ENCODE measurements at regions not wholly inside any gene's neighbourhood (a gene's known extent, or its start where the extent isn't known, plus 50 kb on each side); places are given as distances from the start of the nearest gene placed in this dataset.

GRCh38 chr10:110375121-110375520 lies 70.4 kb upstream of the SMNDC1 start:
- no peak for DNase-seq

GRCh38 chr10:110376021-110376766 lies 71.5 kb upstream of the SMNDC1 start:
- DNase-seq, result no peak

GRCh38 chr10:110376767-110377160 lies 72.0 kb upstream of the SMNDC1 start:
- DNase-seq, result no peak

GRCh38 chr10:110378006-110378405 lies 73.3 kb upstream of the SMNDC1 start:
- DNase-seq, result no peak

DNA sequence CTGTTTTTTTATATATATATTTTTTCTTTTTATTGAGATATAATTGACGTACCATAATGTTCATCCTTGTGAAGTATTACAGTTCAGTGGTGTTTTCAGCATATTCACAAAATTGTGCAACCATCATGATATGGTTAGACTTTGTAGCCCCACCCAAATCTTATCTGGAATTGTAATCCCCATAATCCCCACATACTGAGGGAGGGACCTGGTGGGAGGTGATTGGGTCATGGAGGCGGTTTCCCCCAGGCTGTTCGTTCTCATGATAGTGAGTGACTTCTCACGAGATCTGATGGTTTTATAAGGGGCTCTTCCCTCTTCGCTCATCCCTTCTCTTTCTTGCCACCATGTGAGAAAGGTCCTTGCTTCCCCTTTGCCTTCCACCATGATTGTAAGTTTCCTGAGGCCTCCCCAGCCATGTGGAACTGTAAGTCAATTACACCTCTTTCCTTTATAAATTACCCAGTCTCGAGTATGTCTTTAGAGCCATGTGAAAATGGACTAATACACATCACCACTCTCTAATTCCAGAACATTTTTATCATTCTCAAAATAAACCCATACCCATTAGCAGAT lies 73.9 kb upstream of the SMNDC1 start:
- DNase-seq, result no peak

DNA sequence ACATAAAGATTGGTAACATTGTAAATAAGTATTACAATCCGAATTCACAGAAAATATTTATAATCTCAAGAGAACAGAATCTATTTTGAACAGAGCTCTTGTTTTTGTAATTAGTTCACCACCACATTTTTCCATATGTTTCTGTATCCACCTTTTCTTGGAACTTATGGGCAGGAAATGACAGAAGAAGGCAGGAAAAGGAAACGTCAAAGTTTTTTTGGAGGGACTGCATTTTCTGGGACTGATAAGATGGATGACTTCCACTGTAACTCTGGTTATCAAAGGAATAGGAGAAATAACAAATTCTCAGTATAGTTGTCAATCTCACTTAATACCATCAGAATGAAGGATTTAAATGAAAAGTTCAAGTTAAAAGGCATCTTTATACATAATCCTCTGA lies 75.1 kb upstream of the SMNDC1 start:
- no peak for DNase-seq

DNA sequence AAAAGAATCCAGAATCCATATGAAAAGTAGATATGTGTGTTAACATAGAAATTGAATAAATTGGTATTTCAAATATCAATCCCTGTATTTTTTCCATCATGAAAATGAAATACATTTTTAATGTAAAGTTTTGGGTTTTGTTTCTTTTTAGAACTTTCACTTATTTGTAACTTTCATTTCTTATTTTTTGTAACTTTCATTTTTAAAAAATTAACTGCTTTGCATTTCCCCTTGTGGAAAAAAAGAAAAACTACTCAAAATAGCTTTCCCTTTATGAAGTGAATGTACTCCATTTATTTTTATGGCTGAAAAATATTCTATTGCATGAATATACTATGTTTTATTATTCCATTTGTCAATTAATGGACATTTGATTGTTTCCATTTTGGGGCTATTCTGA lies 75.6 kb upstream of the SMNDC1 start:
- no peak for DNase-seq

GRCh38 chr10:110382695-110383094 lies 78.0 kb upstream of the SMNDC1 start:
- DNase-seq, result no peak

- no peak for DNase-seq
Observed at GRCh38 chr10:110387617-110387982, 82.9 kb upstream of the SMNDC1 start.

DNA sequence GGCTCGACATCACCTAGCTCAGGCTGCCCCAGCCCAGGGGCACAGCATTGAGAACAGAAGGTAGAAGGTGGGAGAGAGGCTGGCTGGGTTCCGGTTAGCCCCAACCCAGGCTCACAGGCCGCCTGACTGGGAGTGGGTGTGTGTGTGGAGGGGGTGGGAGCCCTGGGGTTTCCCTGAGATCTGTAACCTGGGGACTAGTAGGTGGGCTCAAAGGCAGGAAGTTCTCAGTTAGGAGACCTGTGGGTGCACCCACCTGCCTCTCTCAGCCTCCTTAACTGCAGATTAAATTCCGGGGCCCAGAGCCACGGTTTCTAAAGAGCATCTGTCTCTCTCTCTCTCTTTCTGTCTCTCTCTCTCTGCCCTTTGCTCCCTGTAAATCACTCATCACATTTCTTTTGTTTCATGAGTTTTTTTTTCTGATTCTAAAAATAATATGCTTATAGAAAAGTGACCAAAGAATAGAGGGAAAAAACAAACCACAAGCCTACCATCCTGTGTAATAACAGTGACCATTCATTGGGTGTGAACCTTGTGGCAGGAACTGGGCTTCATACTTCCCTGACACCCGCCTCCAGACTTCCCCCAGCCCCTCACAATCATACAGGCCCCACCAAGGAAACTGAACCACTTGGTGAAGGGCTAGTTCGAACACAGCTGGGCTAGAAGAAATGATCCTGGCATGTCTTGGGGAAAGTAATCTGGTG lies 83.4 kb upstream of the SMNDC1 start:
- DNase-seq, result no peak

DNA sequence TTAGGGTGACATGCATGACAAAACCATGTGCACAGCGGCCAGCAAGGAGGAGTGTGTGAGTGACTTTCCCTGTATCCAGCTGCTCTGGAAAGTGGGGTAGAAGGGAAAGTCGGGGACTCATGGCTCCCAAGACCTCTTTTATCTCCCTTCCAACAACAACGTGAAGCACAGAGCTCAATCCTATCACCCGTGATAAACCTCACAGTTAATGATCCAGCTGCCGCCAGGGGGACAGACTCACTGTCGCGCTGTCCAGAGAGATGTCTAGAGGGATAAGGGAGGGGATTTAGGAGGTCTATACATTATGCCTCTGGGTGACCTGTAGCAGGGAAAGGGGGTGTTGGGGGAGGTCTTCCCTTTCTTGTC lies 84.0 kb upstream of the SMNDC1 start:
- DNase-seq, result no peak

- DNase-seq, result no peak
Observed at GRCh38 chr10:110389255-110389654, 84.5 kb upstream of the SMNDC1 start.

DNA sequence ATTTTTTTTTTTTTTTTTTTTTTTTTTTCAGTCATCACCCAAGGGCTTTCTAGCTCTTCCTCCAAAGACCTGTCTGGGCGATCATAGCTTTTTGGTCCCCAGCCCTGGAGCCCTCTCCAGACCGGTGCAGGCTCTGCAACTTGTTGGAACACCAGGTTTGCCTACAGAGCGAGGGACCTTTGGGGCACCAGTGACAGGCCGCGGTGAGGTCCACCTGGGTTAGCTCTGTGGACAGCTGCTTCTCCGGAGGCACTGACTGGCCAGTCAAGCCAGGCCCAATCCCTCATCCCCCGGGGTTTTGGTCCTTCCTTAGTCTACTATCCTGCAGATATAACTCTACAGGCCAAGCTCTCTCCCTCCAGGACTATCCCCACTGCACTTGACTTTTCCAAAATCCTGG lies 86.8 kb upstream of the SMNDC1 start:
- DNase-seq, result no peak

- DNase-seq, result no peak
Observed at GRCh38 chr10:110392121-110392520, 87.4 kb upstream of the SMNDC1 start.

- no peak for DNase-seq
Observed at GRCh38 chr10:110392868-110393740, 88.4 kb upstream of the SMNDC1 start.

GRCh38 chr10:110393866-110394265 lies 89.1 kb upstream of the SMNDC1 start:
- no peak for DNase-seq

DNA sequence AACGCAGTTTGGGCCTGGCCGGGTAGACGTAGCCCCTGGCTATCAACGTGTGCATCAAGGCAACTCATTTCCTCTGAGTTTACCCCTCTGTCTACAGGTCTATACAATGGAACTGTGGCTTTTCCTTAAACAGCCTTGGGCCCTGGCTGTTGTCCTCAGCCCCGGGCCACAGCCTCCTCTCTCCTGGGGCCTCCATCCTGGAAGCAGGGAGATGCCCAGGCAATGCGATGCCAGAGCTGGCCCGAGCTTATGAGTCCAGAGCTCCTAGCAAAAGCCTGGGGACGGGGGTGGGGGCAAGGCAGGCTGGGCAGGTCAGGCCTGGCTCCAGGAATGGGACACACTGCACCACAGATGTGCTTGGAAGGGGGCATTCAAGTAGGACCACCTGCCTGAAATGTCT lies 89.6 kb upstream of the SMNDC1 start:
- no peak for DNase-seq

DNA sequence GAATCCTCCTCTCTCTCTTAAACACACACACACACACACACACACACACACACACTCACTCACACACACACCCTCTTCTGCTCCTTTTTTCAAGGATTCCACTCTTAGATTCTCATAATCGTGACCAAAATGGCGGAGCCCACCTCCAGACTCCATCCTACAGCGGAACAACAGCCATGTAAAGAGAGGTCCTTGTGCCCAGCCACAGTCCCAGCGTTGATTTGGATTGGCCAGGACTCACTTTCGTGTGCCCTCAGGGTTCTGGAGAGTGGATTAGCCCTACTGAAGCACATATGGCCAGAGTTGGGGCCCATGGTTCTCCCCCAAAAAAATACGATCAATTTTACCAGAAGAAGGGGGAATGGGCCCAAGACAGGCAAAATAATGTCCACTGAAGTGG lies 90.2 kb upstream of the SMNDC1 start:
- DNase-seq, result no peak

DNA sequence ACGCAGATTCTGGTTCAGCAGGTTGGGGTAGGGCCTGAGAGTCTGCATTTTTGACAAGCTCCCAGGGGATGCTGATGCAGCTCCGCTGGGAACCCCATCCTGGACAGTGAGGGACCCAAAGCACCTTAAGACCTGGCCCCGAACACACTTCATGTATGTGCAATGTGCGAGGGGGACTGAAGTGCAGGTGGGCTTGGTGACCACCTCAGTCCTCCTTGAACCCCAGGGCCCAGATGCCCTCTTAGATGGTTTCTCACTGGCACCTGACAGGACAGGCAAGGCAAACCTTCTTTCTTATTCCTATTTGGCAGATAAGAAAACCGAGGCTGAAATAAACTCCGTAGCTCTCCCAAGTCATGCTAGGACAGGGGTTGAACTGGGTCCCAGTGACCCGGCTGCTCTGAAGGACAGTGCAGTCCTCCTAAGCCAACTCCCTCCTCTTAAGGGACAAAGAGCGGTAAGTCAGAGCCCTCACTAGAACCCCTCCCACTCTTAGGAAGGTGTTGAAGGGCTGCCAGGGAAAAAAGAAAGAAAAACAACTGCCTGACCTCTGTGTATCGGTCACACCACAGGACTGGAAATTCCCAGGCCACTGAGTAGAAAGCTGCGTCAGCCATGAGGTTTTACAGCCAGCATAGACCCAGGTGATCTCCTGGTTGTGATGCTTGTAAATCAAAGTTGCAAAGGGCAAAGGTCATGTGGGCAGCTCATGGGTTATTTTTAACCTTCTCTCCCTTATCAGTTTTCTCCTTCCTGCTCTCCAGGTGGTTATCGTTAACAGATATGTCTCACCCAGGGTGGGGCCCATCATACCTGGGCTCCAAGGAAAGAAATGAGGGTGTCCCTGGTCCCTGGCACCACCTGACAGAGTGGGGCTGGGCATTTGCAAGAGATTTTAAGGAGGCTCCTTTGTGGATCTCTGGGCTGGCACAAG lies 90.9 kb upstream of the SMNDC1 start:
- DNase-seq, result no peak

- no peak for DNase-seq
Observed at GRCh38 chr10:110396284-110396651, 91.5 kb upstream of the SMNDC1 start.

- no peak for DNase-seq
Observed at GRCh38 chr10:110397856-110398255, 93.1 kb upstream of the SMNDC1 start.

All from occipital lobe (tissue), 1 donor.